ENCODE measurements at regions not wholly inside any gene's neighbourhood (a gene's known extent, or its start where the extent isn't known, plus 50 kb on each side); places are given as distances from the start of the nearest gene placed in this dataset.

DNA sequence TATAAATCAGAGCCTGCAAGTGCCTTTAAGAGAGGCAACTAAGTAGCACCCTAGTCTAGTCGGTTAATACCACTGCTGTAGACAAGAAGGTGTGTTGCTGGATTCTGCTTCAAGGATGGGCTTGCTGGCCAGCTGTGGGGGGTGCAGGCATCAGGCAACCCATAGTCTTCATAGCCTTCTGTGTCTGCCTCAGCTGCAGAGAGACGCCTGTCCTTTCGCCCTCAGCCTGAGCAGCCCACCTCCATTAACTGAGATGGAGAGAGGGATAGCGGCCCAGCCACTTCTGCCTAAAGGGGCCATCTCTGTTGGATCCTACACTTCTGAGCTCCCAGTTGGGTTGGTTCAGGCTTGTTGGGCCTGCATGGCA, 123.7 kb upstream of the MLIP start:
- TF ChIP-seq, protein P1, sequence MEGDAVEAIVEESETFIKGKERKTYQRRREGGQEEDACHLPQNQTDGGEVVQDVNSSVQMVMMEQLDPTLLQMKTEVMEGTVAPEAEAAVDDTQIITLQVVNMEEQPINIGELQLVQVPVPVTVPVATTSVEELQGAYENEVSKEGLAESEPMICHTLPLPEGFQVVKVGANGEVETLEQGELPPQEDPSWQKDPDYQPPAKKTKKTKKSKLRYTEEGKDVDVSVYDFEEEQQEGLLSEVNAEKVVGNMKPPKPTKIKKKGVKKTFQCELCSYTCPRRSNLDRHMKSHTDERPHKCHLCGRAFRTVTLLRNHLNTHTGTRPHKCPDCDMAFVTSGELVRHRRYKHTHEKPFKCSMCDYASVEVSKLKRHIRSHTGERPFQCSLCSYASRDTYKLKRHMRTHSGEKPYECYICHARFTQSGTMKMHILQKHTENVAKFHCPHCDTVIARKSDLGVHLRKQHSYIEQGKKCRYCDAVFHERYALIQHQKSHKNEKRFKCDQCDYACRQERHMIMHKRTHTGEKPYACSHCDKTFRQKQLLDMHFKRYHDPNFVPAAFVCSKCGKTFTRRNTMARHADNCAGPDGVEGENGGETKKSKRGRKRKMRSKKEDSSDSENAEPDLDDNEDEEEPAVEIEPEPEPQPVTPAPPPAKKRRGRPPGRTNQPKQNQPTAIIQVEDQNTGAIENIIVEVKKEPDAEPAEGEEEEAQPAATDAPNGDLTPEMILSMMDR (IDR thresholded peaks at IDR 0.05), result no peak
- TF ChIP-seq POLR2A (IDR thresholded peaks at IDR 0.05), result no peak
- no peak for TF ChIP-seq POLR2AphosphoS5 (IDR thresholded peaks at IDR 0.05)

Data from prostate gland (tissue), 2 donors.